ENCODE measurements at regions not wholly inside any gene's neighbourhood (a gene's known extent, or its start where the extent isn't known, plus 50 kb on each side); places are given as distances from the start of the nearest gene placed in this dataset.
A peak's percentile ranks its signal among the peaks of the same experiment; 100 is the strongest.
"Not testable (repeated sequence)": the region's sequence is repeated elsewhere in the genome, so short reads cannot be mapped to it uniquely, and the experiment has no call there.

GRCh38 chr16:79845033-79845733, 244.6 kb upstream of the MAF start:
- CTCF ChIA-PET = interaction anchor here (0.6 kb wide), 1 partner anchor 1054 kb away, joined by 3 read pairs; no protein-coding TSS in a partner anchor
- Mint-ChIP-seq H3K27ac (peak overlapping the region; percentile 55), H3K4me1 (peaks cover 27% of the 10 kb centered on the region), H3K4me3 (no peak overlapping the region), H3K36me3 (no peaks in the 10 kb centered on the region), H3K27me3 (peaks cover 5% of the 10 kb centered on the region), H3K9me3 (no peaks in the 10 kb centered on the region)
- DNase-seq = no peak

GRCh38 chr16:79844603-79845002, 244.1 kb upstream of the MAF start:
- H3K27me3 Mint-ChIP-seq = peaks cover 5% of the 10 kb centered on the region
- CTCF ChIA-PET = interaction anchor here (0.7 kb wide), 1 partner anchor 246 kb away, joined by 3 read pairs; no protein-coding TSS in a partner anchor
- no peaks in the 10 kb centered on the region for H3K9me3 Mint-ChIP-seq
- H3K36me3 Mint-ChIP-seq = no peaks in the 10 kb centered on the region
- H3K4me1 Mint-ChIP-seq = peaks cover 24% of the 10 kb centered on the region
- no peak for DNase-seq
- H3K27ac Mint-ChIP-seq = no peak overlapping the region
- no peak overlapping the region for H3K4me3 Mint-ChIP-seq

- no peak for DNase-seq
- H3K4me3 Mint-ChIP-seq = no peak overlapping the region
- peaks cover 22% of the 10 kb centered on the region for H3K4me1 Mint-ChIP-seq
- CTCF ChIA-PET = interaction anchor here (0.7 kb wide), 1 partner anchor 245 kb away, joined by 3 read pairs; no protein-coding TSS in a partner anchor
- no peaks in the 10 kb centered on the region for H3K36me3 Mint-ChIP-seq
- H3K27ac Mint-ChIP-seq = no peak overlapping the region
- no peaks in the 10 kb centered on the region for H3K27me3 Mint-ChIP-seq
- no peaks in the 10 kb centered on the region for H3K9me3 Mint-ChIP-seq
Observed at GRCh38 chr16:79843631-79844043, 243.1 kb upstream of the MAF start.

DNA sequence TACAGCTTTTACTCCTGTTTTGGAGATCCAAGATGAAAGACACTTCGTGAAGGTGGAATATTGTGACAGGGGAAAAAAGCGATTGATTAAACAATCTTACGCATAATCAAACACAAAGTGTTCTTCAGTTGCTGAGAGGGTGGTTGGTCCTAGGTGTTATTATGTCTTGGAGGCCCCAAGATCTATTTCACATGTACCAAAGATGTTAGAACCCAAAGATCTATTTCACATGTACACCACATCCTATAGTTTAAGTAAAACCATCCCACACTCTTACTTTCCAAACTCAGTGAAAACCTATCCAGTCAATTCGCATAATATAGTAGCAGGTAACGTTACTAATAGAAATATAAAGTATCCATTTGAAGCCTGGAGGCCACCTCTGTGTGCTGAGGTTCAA, 242.6 kb upstream of the MAF start:
- Mint-ChIP-seq H3K36me3 (no peaks in the 10 kb centered on the region), H3K4me1 (peaks cover 22% of the 10 kb centered on the region), H3K27ac (no peak overlapping the region), H3K9me3 (no peaks in the 10 kb centered on the region), H3K27me3 (no peaks in the 10 kb centered on the region), H3K4me3 (no peak overlapping the region)
- no peak for DNase-seq
- CTCF ChIA-PET = no interaction called here

DNA sequence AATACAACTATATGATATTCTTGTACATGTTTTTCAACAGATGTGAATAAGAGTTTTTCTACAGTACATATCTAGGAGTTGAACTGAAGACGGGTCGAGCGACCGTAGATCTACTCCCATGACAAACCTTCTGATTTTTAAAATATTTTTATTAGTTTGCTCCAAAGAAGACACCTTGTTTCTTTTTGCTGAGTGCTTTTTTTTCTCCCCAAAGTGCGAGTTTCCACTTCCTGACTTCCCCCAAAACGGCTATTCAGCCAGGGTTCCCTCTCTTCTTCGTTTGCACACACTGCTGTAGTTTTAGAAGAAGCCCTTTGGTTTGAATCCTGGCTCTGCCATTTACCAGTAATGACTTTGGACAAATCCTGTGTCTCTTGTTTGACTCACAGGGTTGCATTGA, 241.7 kb upstream of the MAF start:
- no peaks in the 10 kb centered on the region for H3K27me3 Mint-ChIP-seq
- no peaks in the 10 kb centered on the region for H3K36me3 Mint-ChIP-seq
- CTCF ChIA-PET = no interaction called here
- no peak overlapping the region for H3K27ac Mint-ChIP-seq
- DNase-seq = no peak
- peaks cover 22% of the 10 kb centered on the region for H3K4me1 Mint-ChIP-seq
- no peaks in the 10 kb centered on the region for H3K9me3 Mint-ChIP-seq
- H3K4me3 Mint-ChIP-seq = no peak overlapping the region

DNA sequence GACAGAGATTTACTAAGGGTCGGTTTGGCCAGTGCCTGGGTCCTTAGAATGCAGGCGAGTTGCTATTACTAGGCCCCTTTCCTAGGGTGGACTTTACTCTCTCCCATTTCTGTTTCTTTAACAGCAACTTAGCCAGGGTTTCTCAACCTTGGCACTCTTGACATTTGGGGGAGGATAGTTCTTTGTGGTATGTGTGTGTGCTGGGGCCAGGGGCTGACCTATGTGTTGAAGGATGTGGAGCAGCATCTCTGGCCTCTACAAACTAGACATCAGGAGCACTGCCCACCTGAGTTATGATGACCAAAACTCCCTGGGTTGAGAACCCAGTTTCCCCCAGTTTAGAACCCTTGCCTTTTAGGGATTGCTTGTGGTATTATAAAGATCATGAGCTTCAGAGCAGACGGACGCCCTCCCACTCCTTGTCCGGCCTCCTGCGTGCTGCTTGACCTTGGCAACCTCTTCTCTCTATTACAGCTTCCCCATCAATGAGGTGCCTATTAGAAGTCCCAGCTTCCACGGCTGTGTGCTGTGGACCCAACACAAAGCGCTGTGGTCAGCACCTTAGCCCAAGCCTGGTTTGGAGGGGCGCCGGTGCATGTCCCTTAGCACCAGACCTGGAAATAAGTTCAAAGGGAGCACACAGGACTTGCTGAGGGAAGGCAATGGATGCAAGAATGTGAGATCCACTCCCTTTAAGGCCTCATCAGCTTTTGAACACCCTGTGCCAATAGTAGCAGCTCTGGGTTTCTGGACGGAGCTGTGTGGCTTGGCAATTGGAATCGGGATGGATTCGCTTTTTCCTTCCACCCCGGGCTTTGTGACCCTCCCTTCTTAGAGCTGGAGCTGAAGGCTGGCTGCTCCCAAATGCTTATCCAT, 239.2 kb upstream of the MAF start:
- Mint-ChIP-seq H3K27ac (no peak overlapping the region), H3K4me1 (peaks cover 10% of the 10 kb centered on the region), H3K9me3 (no peaks in the 10 kb centered on the region), H3K27me3 (no peaks in the 10 kb centered on the region), H3K36me3 (no peaks in the 10 kb centered on the region), H3K4me3 (no peak overlapping the region)
- CTCF ChIA-PET = no interaction called here
- no peak for DNase-seq

DNA sequence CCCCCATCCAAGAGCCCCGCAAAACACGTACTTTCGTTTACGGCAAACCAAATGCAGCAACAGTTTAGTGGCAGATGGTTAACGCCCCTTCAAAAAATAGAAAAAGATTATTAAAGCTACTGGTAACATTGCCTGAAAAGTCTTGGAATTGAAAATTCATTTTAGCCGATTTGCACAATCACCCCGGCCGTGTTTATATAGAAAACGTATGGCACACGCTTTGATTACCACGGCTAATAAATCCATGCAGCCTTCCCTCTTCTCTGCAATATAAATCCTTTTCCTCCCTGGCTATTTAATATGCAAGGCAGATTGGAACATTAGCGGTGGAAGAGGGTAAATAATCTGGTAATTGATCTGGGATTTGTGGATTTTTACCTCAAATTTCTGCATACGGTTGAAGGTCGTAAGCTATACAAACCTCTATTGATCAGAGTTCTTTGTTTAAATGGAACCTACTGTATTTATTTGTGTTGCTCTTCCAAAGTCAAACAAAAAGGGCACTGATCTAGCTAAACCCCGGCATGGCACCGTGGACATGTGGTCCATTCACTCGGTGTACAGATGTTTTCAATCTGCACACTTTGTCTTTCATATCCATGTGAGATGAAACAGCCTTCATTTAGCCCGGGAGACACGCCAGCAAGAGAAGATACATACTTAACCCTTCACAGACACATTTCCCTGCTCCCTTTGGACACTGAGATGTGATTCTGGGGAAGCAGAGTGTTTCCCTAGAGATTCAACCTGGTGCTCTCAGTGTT, 238.1 kb upstream of the MAF start:
- no peak for DNase-seq

DNA sequence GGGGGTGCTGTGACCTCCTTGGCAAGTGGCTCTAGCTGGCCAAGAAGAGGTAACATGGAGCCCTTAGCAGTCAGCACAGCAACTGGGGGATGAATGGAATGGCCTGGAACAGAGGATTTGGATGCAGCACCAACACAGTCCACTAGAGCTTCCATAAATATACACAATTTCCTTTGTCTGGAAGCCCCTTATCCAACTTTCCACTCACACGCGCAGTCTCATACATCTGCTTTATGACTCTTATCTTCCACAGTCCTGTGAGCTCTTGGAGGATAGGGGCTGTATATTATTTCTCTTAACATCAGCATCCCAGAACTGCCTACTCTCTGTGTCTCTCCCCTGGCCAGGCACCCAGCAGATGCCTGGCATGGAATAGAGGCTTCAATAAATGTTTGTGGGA, 235.6 kb upstream of the MAF start:
- CTCF ChIA-PET = no interaction called here
- Mint-ChIP-seq H3K27me3 (no peaks in the 10 kb centered on the region), H3K36me3 (no peaks in the 10 kb centered on the region), H3K4me3 (no peak overlapping the region), H3K27ac (no peak overlapping the region), H3K9me3 (no peaks in the 10 kb centered on the region), H3K4me1 (no peaks in the 10 kb centered on the region)
- no peak for DNase-seq

More for the DNA sequence above, 238.1 kb upstream of the MAF start:
- Mint-ChIP-seq H3K4me1 (peaks cover 2% of the 10 kb centered on the region), H3K36me3 (no peaks in the 10 kb centered on the region), H3K27ac (no peak overlapping the region), H3K27me3 (no peaks in the 10 kb centered on the region), H3K4me3 (no peak overlapping the region), H3K9me3 (no peaks in the 10 kb centered on the region)
- CTCF ChIA-PET = no interaction called here

GRCh38 chr16:79835194-79835593, 234.7 kb upstream of the MAF start:
- no peak for DNase-seq
- CTCF ChIA-PET = no interaction called here
- Mint-ChIP-seq H3K4me1 (no peaks in the 10 kb centered on the region), H3K27me3 (no peaks in the 10 kb centered on the region), H3K36me3 (no peaks in the 10 kb centered on the region), H3K27ac (no peak overlapping the region), H3K9me3 (no peaks in the 10 kb centered on the region), H3K4me3 (no peak overlapping the region)

GRCh38 chr16:79834720-79835119, 234.2 kb upstream of the MAF start:
- H3K27ac Mint-ChIP-seq = no peak overlapping the region
- H3K36me3 Mint-ChIP-seq = no peaks in the 10 kb centered on the region
- CTCF ChIA-PET = no interaction called here
- no peaks in the 10 kb centered on the region for H3K4me1 Mint-ChIP-seq
- DNase-seq = no peak
- no peaks in the 10 kb centered on the region for H3K9me3 Mint-ChIP-seq
- no peak overlapping the region for H3K4me3 Mint-ChIP-seq
- no peaks in the 10 kb centered on the region for H3K27me3 Mint-ChIP-seq

DNA sequence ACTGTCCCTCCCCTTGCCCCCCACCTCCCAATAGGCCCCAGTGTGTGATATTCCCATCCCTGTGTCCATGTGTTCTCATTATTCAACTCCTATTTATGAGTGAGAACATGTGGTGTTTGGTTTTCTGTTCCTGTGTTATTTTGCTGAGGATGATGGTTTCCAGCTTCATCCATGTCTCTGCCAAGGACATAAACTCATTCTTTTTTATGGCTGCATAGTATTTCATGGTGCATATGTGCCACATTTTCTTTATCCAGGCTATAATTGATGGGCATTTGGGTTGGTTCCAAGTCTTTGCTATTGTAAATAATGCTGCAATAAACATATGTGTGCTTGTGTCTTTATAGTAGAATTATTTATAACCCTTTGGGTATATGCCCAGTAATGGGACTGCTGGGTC, 233.5 kb upstream of the MAF start:
- H3K9me3 Mint-ChIP-seq, H3K27me3 Mint-ChIP-seq, H3K4me1 Mint-ChIP-seq, H3K4me3 Mint-ChIP-seq, DNase-seq, CTCF ChIA-PET, H3K36me3 Mint-ChIP-seq, H3K27ac Mint-ChIP-seq: not testable (repeated sequence)

- Mint-ChIP-seq H3K36me3 (no peaks in the 10 kb centered on the region), H3K27ac (no peak overlapping the region), H3K4me1 (no peaks in the 10 kb centered on the region), H3K9me3 (no peaks in the 10 kb centered on the region), H3K27me3 (no peaks in the 10 kb centered on the region), H3K4me3 (no peak overlapping the region)
- CTCF ChIA-PET = no interaction called here
- no peak for DNase-seq
Observed at GRCh38 chr16:79833559-79833958, 233.0 kb upstream of the MAF start.

DNA sequence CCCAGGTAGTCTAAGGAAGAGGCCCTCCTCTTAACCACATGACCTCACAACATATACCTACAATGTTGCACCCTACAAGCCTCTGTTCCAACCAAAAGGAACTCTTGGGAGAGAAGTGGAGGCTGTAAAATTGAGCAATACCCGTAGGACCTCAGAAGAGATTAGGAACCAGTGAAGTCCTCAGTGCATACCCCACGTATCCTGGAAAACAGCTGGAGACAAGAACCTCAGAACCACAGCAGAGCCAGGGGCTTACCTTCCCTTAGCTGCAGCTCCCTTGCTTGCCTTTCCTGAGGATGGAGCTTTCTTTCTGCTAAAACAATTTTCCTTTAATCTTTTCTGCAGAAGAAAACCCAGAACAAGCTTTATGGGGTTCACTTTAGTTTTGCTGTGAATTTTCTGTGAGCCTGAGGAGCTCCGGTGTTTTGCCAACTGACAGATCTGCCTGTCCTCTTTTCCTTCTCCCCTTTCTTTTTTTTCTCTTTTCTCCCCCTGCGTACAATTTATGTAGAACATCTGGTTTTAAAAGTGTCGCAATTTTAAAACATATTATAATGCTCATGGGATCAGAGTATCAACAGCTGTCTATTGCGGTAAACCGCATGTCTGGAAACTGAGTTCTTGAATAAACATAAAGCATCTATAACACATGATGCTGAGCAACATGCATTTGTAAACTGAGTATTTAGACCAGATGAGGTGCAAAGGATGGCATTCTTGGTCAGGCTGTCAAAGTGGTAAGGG, 226.4 kb upstream of the MAF start:
- CTCF ChIA-PET = no interaction called here

DNA sequence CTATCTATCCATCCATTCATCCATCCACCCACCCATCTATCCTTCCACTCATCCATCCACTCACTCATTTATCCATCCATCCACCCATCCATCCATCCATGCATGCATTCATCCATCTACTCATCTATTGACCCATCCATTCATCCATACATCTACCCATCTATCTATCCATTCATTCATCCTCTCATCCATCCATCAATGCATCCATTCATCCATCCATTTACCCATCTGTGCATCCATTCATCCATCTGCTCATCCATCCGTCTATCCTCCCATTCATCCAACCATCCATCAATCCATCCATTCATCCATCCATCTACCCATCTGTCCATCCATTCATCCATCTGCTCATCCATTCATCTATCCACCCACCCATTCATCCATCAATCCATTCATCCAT, 224.5 kb upstream of the MAF start:
- DNase-seq = no peak
- CTCF ChIA-PET = no interaction called here
- peaks cover 11% of the 10 kb centered on the region for H3K27me3 Mint-ChIP-seq
- H3K36me3 Mint-ChIP-seq = no peaks in the 10 kb centered on the region
- H3K27ac Mint-ChIP-seq = no peak overlapping the region
- H3K4me3 Mint-ChIP-seq = no peak overlapping the region
- no peaks in the 10 kb centered on the region for H3K4me1 Mint-ChIP-seq
- H3K9me3 Mint-ChIP-seq = no peaks in the 10 kb centered on the region

More for the DNA sequence above, 226.4 kb upstream of the MAF start:
- Mint-ChIP-seq H3K36me3 (no peaks in the 10 kb centered on the region), H3K27ac (no peak overlapping the region), H3K27me3 (peaks cover 11% of the 10 kb centered on the region), H3K4me3 (no peak overlapping the region), H3K9me3 (no peaks in the 10 kb centered on the region), H3K4me1 (no peaks in the 10 kb centered on the region)
- no peak for DNase-seq

Data from activated naive CD4-positive, alpha-beta T cell treated with anti-CD3 and anti-CD28 coated beads, Interleukin-2, amount 10 ng/mL, durations not matched to agents 7 days and 5 days (primary cell).